HS-27A (cell line): ENCODE measurements at regions not wholly inside any gene's neighbourhood (a gene's known extent, or its start where the extent isn't known, plus 50 kb on each side); places are given as distances from the start of the nearest gene placed in this dataset.
"Not testable (repeated sequence)": the region's sequence is repeated elsewhere in the genome, so short reads cannot be mapped to it uniquely, and the experiment has no call there.

Experiments
- DNase-seq: peaks from one replicate; pipeline ENCODE4 v3.0.0-alpha.2; 2012; ENCODE audit warnings: low read depth, missing footprints

- no peak for DNase-seq
Observed at GRCh38 chr2:20130821-20131645, 79.6 kb upstream of the LAPTM4A start.

- no peak for DNase-seq
Observed at GRCh38 chr2:20130160-20130560, 78.7 kb upstream of the LAPTM4A start.

GRCh38 chr2:20129331-20130159, 78.1 kb upstream of the LAPTM4A start:
- DNase-seq = no peak

GRCh38 chr2:20128506-20129330, 77.3 kb upstream of the LAPTM4A start:
- no peak for DNase-seq

- no peak for DNase-seq
Observed at GRCh38 chr2:20126469-20126868, 75.0 kb upstream of the LAPTM4A start.

DNA sequence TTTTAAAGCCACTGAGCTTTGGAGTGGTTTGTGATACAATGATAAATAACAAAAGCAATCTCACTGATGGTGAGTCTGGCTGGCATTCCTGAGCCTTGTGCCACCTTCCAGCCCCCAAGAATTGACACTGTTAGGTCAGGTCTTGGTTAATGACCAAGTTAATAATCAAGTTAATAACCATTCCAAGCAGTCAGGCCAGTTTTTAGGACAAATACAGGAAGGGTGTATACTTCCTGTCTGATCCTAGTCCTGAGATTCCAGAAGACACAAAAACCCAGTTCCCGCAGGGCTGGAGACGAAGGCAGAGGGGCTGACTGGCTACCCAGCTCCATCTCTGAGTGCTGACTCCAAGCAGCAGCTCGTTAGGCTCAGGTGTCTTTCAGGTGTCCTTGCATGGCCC, 74.6 kb upstream of the LAPTM4A start:
- DNase-seq = no peak

DNA sequence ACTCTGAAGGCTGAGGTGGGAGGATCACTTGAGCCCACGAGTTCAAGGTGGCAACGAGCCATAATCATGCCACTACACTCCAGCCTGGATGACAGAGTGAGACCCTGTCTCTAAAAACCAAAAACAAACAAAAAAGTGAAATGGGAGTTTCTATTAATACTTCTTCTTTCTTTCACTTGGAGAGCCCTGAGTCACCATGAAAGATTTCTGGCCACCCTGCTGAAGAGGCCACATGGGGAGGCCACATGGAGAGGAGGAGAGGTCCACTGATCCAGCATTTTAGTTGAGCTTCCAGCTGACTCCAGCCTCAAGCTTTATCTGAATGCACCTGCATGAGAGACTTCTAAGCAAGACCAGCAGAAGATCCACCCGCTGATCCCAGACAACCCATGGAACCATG, 74.2 kb upstream of the LAPTM4A start:
- DNase-seq = no peak

DNA sequence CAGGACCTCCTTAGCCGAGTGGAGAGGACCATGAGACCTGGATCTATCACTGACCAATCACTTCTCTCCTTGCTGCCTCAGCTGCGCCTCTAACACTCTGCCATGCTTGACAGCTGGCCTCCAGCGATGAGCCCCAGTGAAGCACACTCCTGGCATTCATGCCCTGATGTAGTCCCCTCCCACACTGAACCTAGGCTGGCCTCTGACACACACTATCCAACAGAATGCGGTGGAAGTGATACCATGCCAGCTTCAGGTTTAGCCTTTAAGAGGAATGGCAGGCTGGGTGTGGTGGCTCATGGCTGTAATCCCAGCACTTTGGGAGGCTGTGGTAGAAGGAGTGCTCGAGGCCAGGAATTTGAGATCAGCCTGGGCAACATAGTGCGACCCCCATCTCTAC, 73.7 kb upstream of the LAPTM4A start:
- DNase-seq = no peak

GRCh38 chr2:20123871-20124594, 72.6 kb upstream of the LAPTM4A start:
- no peak for DNase-seq

GRCh38 chr2:20122864-20123263, 71.4 kb upstream of the LAPTM4A start:
- no peak for DNase-seq

GRCh38 chr2:20120569-20121416, 69.4 kb upstream of the LAPTM4A start:
- no peak for DNase-seq

- DNase-seq = no peak
Observed at GRCh38 chr2:20118051-20118450, 66.6 kb upstream of the LAPTM4A start.

DNA sequence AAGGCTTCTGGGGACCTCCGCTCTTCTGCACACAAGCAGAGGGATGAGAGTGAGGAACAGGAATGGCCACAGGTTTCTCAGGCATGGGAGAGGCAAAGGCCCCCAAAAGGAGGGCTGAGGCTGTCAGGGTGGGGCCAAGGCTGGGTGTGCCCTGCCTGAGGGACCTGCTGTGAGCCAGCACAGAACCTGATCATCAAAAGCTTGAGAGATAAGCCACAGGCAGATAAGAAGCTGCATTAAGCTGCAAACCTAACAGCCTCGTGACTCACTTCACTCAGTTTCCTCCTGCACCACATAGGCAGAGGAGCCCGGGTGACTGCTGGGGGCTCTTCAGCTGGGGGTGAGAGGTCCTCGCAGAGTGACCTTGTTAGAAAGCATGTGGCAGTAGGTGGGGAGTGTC, 64.5 kb upstream of the LAPTM4A start:
- DNase-seq = no peak

- DNase-seq = no peak
Observed at GRCh38 chr2:20115374-20115773, 63.9 kb upstream of the LAPTM4A start.

- DNase-seq = no peak
Observed at GRCh38 chr2:20113986-20114938, 62.8 kb upstream of the LAPTM4A start.

- no peak for DNase-seq
Observed at GRCh38 chr2:20113004-20113796, 61.8 kb upstream of the LAPTM4A start.

GRCh38 chr2:20112361-20112760, 60.9 kb upstream of the LAPTM4A start:
- not testable (repeated sequence) for DNase-seq

GRCh38 chr2:20111311-20112131, 60.1 kb upstream of the LAPTM4A start:
- no peak for DNase-seq
